ENCODE measurements at regions not wholly inside any gene's neighbourhood (a gene's known extent, or its start where the extent isn't known, plus 50 kb on each side); places are given as distances from the start of the nearest gene placed in this dataset.

DNA sequence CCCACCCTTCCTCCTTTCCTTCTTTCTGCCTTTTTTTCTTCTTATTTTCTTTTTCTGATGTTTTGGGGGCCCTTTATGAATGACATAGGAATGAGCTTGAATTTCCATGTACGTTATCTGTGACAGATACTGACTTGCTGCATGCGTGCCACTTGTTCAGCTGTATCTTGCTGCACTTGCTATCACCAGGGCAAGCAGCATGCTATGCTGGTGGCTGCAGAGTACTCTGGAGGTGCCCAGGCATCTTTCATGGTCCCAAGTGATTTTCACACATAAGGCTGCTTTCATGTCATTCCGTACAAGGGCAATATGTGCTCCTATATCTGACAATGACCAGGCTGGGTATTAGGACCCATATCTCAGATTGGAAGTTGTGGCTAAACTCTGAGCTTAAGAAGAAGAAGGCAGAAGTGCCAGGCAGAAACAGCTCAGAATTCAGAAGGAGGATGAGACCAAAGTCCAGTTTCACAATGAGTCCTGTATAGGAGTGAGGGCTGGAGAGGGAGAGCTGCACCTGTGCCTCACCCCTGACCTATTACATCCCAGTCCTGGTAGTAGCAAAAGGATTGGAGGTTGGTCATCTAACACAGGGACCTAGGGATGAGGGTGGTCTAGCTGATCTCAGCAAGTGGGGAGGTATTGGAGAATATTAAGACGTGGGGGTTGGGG is 299.0 kb upstream of the DDHD1 start:
- TF ChIP-seq, protein P1, sequence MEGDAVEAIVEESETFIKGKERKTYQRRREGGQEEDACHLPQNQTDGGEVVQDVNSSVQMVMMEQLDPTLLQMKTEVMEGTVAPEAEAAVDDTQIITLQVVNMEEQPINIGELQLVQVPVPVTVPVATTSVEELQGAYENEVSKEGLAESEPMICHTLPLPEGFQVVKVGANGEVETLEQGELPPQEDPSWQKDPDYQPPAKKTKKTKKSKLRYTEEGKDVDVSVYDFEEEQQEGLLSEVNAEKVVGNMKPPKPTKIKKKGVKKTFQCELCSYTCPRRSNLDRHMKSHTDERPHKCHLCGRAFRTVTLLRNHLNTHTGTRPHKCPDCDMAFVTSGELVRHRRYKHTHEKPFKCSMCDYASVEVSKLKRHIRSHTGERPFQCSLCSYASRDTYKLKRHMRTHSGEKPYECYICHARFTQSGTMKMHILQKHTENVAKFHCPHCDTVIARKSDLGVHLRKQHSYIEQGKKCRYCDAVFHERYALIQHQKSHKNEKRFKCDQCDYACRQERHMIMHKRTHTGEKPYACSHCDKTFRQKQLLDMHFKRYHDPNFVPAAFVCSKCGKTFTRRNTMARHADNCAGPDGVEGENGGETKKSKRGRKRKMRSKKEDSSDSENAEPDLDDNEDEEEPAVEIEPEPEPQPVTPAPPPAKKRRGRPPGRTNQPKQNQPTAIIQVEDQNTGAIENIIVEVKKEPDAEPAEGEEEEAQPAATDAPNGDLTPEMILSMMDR (IDR thresholded peaks at IDR 0.05) = no peak
- TF ChIP-seq POLR2A (IDR thresholded peaks at IDR 0.05) = no peak
